Glutamatergic neuron (in vitro differentiated cells): ENCODE measurements at regions not wholly inside any gene's neighbourhood (a gene's known extent, or its start where the extent isn't known, plus 50 kb on each side); places are given as distances from the start of the nearest gene placed in this dataset.

ENCODE experiments used
- DNase-seq: peaks from one replicate; pipeline ENCODE4 v3.0.0; 2022
- H3K27ac Mint-ChIP-seq: one replicate; pipeline ENCODE4 v1.8.0; 2020; ENCODE audit warnings: mild to moderate bottlenecking, mixed read lengths, inconsistent platforms; ENCODE audit not compliant: unreplicated experiment
- H3K27me3 Mint-ChIP-seq: one replicate; pipeline ENCODE4 v1.8.0; 2020; ENCODE audit warnings: mild to moderate bottlenecking, moderate library complexity, mixed read lengths, inconsistent platforms; ENCODE audit not compliant: unreplicated experiment
- H3K36me3 Mint-ChIP-seq: one replicate; pipeline ENCODE4 v1.8.0; 2020; ENCODE audit warnings: mild to moderate bottlenecking, mixed read lengths, inconsistent platforms; ENCODE audit not compliant: unreplicated experiment
- H3K4me1 Mint-ChIP-seq: one replicate; pipeline ENCODE4 v1.8.0; 2020; ENCODE audit warnings: mild to moderate bottlenecking, low read depth, mixed read lengths, inconsistent platforms; ENCODE audit not compliant: unreplicated experiment
- H3K4me3 Mint-ChIP-seq: one replicate; pipeline ENCODE4 v1.8.0; 2020; ENCODE audit warnings: mild to moderate bottlenecking, mixed read lengths, inconsistent platforms; ENCODE audit not compliant: unreplicated experiment
- H3K9me3 Mint-ChIP-seq: one replicate; pipeline ENCODE4 v1.8.0; 2020; ENCODE audit warnings: mild to moderate bottlenecking, moderate library complexity, mixed read lengths, inconsistent platforms; ENCODE audit not compliant: unreplicated experiment
- CTCF ChIP-seq: fragments of 200-600 bp; sonication (generic); IDR thresholded peaks from one replicate; pipeline ENCODE4 v1.5.0; 2021; ENCODE audit not compliant: partially characterized antibody, unreplicated experiment

- Mint-ChIP-seq H3K4me3 (no peak overlapping the region), H3K27me3 (no peaks in the 10 kb centered on the region), H3K36me3 (no peaks in the 10 kb centered on the region), H3K9me3 (no peaks in the 10 kb centered on the region), H3K27ac (no peak overlapping the region), H3K4me1 (no peaks in the 10 kb centered on the region)
- DNase-seq = no peak
- no peak for TF ChIP-seq CTCF
Measured at GRCh38 chr4:167715176-167715575, 377.2 kb upstream of the ANXA10 start.

GRCh38 chr4:167717495-167717894 lies 374.8 kb upstream of the ANXA10 start:
- Mint-ChIP-seq H3K4me3 (no peak overlapping the region), H3K4me1 (no peaks in the 10 kb centered on the region), H3K36me3 (no peaks in the 10 kb centered on the region), H3K9me3 (no peaks in the 10 kb centered on the region), H3K27me3 (no peaks in the 10 kb centered on the region), H3K27ac (no peak overlapping the region)
- DNase-seq = no peak
- no peak for TF ChIP-seq CTCF

- Mint-ChIP-seq H3K27ac (no peak overlapping the region), H3K4me1 (no peaks in the 10 kb centered on the region), H3K27me3 (no peaks in the 10 kb centered on the region), H3K9me3 (no peaks in the 10 kb centered on the region), H3K4me3 (no peak overlapping the region), H3K36me3 (no peaks in the 10 kb centered on the region)
- DNase-seq = no peak
- TF ChIP-seq CTCF = no peak
Measured at GRCh38 chr4:167721617-167722486, 370.5 kb upstream of the ANXA10 start.

GRCh38 chr4:167722487-167722808 lies 369.9 kb upstream of the ANXA10 start:
- H3K4me1 Mint-ChIP-seq = no peaks in the 10 kb centered on the region
- H3K4me3 Mint-ChIP-seq = no peak overlapping the region
- H3K36me3 Mint-ChIP-seq = no peaks in the 10 kb centered on the region
- no peak for TF ChIP-seq CTCF
- no peak overlapping the region for H3K27ac Mint-ChIP-seq
- no peaks in the 10 kb centered on the region for H3K27me3 Mint-ChIP-seq
- DNase-seq = no peak
- H3K9me3 Mint-ChIP-seq = no peaks in the 10 kb centered on the region

- TF ChIP-seq CTCF = no peak
- no peaks in the 10 kb centered on the region for H3K9me3 Mint-ChIP-seq
- H3K4me1 Mint-ChIP-seq = no peaks in the 10 kb centered on the region
- no peak overlapping the region for H3K4me3 Mint-ChIP-seq
- DNase-seq = no peak
- H3K27me3 Mint-ChIP-seq = peaks cover 2% of the 10 kb centered on the region
- H3K27ac Mint-ChIP-seq = no peak overlapping the region
- peaks cover 2% of the 10 kb centered on the region for H3K36me3 Mint-ChIP-seq
Measured at GRCh38 chr4:167724941-167725340, 367.4 kb upstream of the ANXA10 start.
